ENCODE measurements at regions not wholly inside any gene's neighbourhood (a gene's known extent, or its start where the extent isn't known, plus 50 kb on each side); places are given as distances from the start of the nearest gene placed in this dataset.

DNA sequence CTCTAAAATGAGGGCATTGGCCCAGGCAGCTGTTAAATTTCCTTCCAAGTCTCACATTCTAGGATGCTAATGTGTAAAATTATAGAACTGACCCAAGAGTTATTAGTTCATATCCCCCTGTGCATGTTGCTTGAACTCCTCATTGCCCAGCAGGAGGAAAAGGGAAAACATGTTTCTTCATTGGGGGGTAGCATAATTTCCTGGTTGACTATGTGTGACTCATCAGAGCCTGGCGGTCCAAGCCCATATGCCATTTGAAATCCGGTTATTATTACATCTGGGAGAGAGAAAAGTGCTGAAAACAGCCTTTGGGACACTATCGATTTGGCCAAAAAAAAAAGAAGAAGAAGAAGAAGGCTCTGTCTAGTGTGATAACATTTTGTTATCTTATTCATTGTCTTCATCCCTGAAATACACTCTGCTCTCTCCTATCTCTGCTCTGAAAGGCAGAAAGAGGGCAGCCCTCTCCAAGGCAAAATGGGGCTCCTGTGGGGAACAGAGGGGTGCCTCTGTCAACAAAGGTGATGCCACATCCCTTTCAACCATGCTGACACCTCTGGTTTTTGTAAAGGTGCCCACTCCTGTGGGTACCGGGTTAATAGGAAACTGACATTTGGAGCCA lies 114.2 kb downstream of the DAD1 start:
- DNase-seq (no peak), ATAC-seq (ENCODE audit: low FRiP score in 2 of 2) (peak in 1 of 2 donors; percentile 32)
- TF ChIP-seq POLR2A (IDR thresholded peaks at IDR 0.05) = no peak
- TF ChIP-seq, protein P1, sequence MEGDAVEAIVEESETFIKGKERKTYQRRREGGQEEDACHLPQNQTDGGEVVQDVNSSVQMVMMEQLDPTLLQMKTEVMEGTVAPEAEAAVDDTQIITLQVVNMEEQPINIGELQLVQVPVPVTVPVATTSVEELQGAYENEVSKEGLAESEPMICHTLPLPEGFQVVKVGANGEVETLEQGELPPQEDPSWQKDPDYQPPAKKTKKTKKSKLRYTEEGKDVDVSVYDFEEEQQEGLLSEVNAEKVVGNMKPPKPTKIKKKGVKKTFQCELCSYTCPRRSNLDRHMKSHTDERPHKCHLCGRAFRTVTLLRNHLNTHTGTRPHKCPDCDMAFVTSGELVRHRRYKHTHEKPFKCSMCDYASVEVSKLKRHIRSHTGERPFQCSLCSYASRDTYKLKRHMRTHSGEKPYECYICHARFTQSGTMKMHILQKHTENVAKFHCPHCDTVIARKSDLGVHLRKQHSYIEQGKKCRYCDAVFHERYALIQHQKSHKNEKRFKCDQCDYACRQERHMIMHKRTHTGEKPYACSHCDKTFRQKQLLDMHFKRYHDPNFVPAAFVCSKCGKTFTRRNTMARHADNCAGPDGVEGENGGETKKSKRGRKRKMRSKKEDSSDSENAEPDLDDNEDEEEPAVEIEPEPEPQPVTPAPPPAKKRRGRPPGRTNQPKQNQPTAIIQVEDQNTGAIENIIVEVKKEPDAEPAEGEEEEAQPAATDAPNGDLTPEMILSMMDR (IDR thresholded peaks at IDR 0.05) = no peak
- no peak for TF ChIP-seq POLR2AphosphoS5 (IDR thresholded peaks at IDR 0.05)
- no peak for TF ChIP-seq EP300 (IDR thresholded peaks at IDR 0.05)
- WGBS, 2 donors = 50 to 70% methylated on average over 4 of the region's 4 CpGs
- Histone ChIP-seq H3K9me3 (no peaks in the 10 kb centered on the region), H3K27ac (no peak overlapping the region), H3K4me3 (no peak overlapping the region), H3K4me1 (peaks cover 0 to 9% (median 2%) of the 10 kb centered on the region in 4 donors), H3K36me3 (no peaks in the 10 kb centered on the region), H3K27me3 (no peaks in the 10 kb centered on the region)

DNA sequence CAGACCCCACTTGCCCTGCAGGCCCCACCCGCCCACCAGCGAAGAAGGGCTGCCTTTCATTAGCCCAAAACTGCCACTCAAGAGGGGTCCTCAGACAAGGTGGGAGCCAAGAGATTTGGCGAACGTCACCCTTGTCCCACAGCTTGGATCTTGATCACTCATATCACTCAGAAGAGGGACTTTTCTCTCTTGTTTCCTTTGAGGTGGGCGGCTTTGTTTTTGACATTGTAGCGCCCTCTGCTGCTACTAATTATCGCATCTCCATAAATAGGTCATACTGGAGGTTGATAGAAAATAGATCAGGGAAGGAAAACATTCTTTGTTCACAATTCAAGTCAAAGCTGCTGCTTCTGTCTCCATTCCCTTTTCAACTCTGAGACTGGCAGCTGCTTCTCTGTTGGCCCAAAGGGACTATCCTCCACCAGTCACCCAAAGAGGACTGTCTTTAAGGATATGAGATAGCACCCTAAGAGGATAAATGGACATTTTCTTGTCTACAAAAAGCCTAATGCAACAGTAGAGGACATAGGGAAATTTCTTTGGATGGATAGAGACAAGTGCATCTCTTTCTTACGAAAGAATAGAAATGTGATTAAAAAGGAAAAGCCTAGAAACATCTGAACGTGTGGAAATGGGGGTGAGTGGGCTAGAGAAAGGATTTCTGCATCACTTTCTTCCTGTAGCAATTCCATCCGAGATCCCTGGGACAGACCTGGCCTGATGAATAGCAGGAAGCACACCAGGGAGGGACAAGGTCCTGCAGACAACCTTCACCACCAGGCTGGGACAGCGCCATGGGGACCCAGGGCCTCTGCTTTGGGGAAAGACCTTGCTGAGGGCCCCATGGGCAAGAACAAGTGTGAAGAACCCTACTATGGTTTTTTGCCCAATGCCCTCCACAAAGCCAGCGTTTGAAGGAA lies 115.8 kb downstream of the DAD1 start:
- Histone ChIP-seq H3K27ac (no peak overlapping the region), H3K27me3 (no peaks in the 10 kb centered on the region), H3K36me3 (no peaks in the 10 kb centered on the region), H3K9me3 (no peaks in the 10 kb centered on the region), H3K4me1 (peaks cover 0 to 17% (median 3%) of the 10 kb centered on the region in 4 donors), H3K4me3 (no peak overlapping the region)
- ATAC-seq (ENCODE audit: low FRiP score in 2 of 2) (peak in 1 of 2 donors; percentile 68), DNase-seq (peak in 1 of 2 donors; percentile 44)
- 45 to 46% methylated on average over 9 to 12 of the region's 12 CpGs for WGBS, 2 donors
- no peak for TF ChIP-seq EP300 (IDR thresholded peaks at IDR 0.05)
- TF ChIP-seq POLR2A (IDR thresholded peaks at IDR 0.05) = no peak
- TF ChIP-seq, protein P1 (IDR thresholded peaks at IDR 0.05) = peak; percentile 34 to 74 (median 58)
- TF ChIP-seq POLR2AphosphoS5 (IDR thresholded peaks at IDR 0.05) = no peak

DNA sequence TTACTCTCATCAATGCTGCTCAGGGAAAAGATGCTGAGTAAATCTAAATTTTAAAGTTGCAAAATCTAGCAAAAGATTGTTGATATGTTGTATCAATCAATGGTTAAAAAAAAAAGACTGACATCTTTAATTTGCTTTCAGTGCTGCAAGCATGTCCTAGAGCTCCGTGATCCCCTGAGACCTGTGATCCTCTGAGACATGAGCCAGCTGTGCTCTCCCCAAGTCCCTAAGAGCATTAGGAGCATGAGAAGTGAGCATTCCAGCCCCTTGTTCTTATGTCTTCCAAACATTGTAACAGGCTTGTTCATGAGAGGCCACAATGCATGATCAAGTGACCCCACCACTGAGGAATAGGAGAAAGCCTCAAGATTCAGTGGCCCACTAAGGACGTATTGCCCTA lies 116.6 kb downstream of the DAD1 start:
- WGBS, 2 donors = 62 to 89% methylated on average over 1 to 2 of the region's 2 CpGs
- peaks cover 0 to 17% (median 3%) of the 10 kb centered on the region in 4 donors for H3K4me1 ChIP-seq
- H3K27me3 ChIP-seq = no peaks in the 10 kb centered on the region
- no peaks in the 10 kb centered on the region for H3K36me3 ChIP-seq
- ATAC-seq (ENCODE audit: low FRiP score in 2 of 2) = no peak
- no peak overlapping the region for H3K27ac ChIP-seq
- H3K9me3 ChIP-seq = no peaks in the 10 kb centered on the region
- DNase-seq = no peak
- no peak overlapping the region for H3K4me3 ChIP-seq
- TF ChIP-seq POLR2A (IDR thresholded peaks at IDR 0.05) (no peak), EP300 (IDR thresholded peaks at IDR 0.05) (no peak), POLR2AphosphoS5 (IDR thresholded peaks at IDR 0.05) (no peak)
- TF ChIP-seq, protein P1 (IDR thresholded peaks at IDR 0.05) = no peak

DNA sequence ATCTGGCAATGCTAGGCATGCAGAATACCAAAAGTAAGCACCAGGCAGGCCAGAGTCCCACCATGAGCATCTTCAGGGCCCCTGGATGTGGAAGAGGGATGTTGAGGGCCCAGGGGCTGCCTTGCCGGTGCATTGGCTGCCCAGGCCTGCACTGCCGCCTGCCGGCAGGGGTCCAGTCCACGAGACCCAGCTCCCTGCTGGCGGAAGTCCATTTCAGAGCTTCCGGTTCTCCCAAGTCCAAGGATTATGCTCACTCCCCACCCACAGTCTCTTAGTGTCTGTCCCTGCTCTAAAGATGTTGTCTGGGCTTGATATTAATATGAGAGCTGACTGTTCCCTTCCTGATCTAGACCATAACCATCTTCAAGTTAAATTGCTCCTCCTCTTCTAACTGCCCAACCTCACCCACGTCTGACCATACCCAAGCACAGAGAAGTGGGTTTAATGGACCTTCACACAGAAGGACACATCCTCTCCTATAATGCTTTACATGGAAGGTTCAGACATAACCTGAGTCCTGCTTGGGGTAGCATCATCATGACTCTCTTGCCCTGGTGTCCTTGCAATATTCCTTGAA lies 117.4 kb downstream of the DAD1 start:
- WGBS, 2 donors = 33 to 52% methylated on average over 2 to 7 of the region's 7 CpGs
- H3K27ac ChIP-seq = no peak overlapping the region
- TF ChIP-seq, protein P1 (IDR thresholded peaks at IDR 0.05) = peak in 5 of 6 experiments; percentile 34 to 64 (median 58)
- TF ChIP-seq POLR2A (IDR thresholded peaks at IDR 0.05) (no peak), POLR2AphosphoS5 (IDR thresholded peaks at IDR 0.05) (no peak), EP300 (IDR thresholded peaks at IDR 0.05) (no peak)
- no peaks in the 10 kb centered on the region for H3K9me3 ChIP-seq
- DNase-seq (peak; percentile 71 to 86), ATAC-seq (ENCODE audit: low FRiP score in 2 of 2) (peak in 1 of 2 donors; percentile 40)
- no peak overlapping the region for H3K4me3 ChIP-seq
- no peaks in the 10 kb centered on the region for H3K27me3 ChIP-seq
- H3K36me3 ChIP-seq = no peaks in the 10 kb centered on the region
- peaks cover 0 to 17% (median 3%) of the 10 kb centered on the region in 4 donors for H3K4me1 ChIP-seq

Data from upper lobe of left lung (tissue), 6 donors.